GM12875 (cell line): ENCODE measurements at regions not wholly inside any gene's neighbourhood (a gene's known extent, or its start where the extent isn't known, plus 50 kb on each side); places are given as distances from the start of the nearest gene placed in this dataset.

Experiments used
- H3K4me3 ChIP-seq: one replicate; pipeline ENCODE4 v1.5.1; 2011; ENCODE audit warnings: low read depth, low read length, control low read depth
- TF ChIP-seq, protein P1 (sequence below): IDR thresholded peaks from 2 replicates; pipeline ENCODE4 v1.5.1; 2011; ENCODE audit warnings: low read depth, mild to moderate bottlenecking, control low read depth, inconsistent platforms, low read length, moderate library complexity, borderline replicate concordance; ENCODE audit not compliant: insufficient read depth

DNA sequence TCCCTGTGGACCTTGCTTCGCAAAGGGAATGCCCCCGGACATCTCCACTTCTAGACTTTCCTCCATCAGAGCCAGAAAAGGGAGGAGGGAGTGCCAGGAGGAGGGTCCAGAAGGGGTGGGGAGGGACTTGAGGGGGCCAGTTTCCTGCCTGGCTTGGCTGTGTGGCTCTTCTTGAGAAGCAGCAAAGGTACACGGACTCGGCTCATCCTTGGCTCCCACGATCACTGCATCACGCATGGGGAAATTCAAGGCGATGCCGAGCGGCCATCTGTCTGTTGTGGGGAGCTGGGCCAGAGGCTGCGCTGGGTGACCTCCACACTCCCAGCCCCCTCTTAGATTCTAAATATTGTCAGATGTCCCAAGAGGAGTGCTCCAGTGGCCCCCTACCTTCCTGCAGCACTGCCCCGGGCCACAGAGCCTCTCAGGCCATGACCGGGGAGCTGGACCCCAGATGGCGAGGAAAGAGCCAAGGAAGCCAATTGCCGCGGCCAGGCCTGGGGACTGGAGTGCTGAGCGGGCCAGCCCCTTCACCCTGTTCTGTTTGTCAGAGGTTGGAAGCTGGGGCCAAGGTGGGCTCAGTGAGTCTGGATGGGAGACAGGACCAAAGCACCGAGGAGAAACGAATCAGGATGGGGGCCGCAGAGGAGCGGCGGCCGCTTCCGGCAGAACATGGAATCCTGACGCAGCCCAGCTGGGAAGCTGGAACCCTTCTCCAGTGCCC lies 104.5 kb downstream of the RBFOX3 start:
- TF ChIP-seq, protein P1, sequence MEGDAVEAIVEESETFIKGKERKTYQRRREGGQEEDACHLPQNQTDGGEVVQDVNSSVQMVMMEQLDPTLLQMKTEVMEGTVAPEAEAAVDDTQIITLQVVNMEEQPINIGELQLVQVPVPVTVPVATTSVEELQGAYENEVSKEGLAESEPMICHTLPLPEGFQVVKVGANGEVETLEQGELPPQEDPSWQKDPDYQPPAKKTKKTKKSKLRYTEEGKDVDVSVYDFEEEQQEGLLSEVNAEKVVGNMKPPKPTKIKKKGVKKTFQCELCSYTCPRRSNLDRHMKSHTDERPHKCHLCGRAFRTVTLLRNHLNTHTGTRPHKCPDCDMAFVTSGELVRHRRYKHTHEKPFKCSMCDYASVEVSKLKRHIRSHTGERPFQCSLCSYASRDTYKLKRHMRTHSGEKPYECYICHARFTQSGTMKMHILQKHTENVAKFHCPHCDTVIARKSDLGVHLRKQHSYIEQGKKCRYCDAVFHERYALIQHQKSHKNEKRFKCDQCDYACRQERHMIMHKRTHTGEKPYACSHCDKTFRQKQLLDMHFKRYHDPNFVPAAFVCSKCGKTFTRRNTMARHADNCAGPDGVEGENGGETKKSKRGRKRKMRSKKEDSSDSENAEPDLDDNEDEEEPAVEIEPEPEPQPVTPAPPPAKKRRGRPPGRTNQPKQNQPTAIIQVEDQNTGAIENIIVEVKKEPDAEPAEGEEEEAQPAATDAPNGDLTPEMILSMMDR: no peak
- H3K4me3 ChIP-seq: no peak overlapping the region

DNA sequence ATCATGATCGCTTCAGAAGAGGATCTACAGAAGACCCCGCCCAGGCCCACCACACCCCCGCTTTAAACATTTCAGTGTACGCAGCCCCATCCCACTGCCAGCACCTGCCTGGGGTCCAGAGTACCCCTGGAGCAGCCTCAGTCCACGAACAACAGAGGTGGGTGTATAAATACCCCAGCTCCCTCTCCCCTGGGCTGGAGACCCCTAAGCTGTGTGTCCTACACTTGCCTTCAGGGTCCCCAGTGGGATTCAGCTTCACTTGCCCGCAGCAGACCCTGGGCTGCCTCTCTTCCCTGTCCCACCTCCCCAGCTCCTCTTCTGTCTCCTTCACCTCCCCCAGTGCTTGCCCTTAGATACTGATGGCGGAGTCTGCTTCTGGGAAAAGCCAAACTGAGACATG lies 105.7 kb downstream of the RBFOX3 start:
- TF ChIP-seq, protein P1: no peak
- no peak overlapping the region for H3K4me3 ChIP-seq

DNA sequence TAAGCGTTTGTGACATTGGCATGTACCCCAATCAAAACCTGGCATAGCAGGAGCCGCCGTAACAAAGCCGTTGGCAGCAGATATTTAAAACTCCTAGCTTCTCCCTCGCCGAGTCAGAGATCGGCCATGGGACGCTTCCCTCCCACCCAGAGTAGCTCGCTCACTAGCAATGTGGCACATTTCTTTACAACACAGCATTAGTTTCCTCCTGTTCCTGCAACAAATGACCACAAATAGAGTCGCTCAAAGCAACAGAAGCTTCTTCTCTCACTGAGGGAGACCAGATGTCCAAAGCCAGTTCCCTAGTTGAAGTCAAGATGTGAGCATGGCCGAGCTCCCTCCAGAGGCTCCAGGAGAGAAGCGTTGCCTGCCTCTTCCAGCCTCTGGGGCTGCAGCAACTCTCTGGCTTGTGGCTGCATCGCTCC lies 106.7 kb downstream of the RBFOX3 start:
- TF ChIP-seq, protein P1: no peak
- no peak overlapping the region for H3K4me3 ChIP-seq

DNA sequence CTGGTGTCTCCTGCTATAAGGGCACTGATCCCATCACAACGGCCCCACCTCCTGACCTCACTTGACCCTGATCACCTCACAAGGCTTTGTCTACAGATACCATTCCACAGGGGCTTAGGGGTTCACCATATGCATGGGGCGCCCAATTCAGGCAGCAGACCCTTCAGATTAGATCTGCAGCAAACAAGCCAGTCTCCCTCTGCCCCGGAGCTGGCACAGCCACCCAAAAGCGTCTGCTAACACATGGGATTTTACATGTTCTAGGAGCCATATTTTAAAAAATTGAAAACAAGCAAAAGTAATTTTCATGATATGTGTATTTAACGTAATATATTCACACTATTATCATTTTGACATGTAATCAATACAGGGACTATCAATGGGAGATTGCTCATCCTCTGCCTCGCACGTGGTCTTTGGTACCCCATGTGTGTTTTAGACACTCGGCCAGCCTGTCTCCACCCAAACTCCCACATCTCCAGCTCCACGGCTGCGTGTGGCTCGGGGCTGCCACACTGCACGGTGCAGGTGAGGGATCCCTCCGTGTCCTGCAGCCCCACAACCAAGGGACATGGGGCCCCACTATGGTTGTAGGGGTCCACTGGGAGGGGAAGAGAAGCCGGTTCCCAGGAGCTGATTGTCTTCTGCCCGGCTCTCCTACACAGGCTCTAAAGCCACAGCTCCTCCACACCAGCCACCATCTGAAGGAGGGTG lies 107.6 kb downstream of the RBFOX3 start:
- no peak overlapping the region for H3K4me3 ChIP-seq
- TF ChIP-seq, protein P1: no peak

DNA sequence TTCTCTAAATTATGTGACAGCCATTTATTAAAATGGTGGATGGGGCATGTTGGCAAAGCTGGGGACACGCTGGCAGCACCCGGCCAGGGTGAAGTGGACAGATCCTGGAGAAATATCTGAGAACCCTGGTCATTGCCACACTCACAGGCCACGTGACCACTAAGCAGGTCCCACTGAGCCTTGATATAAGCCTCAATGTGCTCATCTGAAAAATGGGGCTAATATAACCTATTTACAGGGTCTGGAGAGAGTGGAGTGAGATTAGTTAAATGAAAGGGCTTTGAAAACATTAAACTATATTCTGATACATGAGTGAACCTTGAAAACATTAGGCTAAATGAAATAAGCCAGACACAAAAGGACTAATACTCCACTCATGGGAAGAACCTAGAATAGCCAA lies 108.9 kb downstream of the RBFOX3 start:
- TF ChIP-seq, protein P1: no peak

DNA sequence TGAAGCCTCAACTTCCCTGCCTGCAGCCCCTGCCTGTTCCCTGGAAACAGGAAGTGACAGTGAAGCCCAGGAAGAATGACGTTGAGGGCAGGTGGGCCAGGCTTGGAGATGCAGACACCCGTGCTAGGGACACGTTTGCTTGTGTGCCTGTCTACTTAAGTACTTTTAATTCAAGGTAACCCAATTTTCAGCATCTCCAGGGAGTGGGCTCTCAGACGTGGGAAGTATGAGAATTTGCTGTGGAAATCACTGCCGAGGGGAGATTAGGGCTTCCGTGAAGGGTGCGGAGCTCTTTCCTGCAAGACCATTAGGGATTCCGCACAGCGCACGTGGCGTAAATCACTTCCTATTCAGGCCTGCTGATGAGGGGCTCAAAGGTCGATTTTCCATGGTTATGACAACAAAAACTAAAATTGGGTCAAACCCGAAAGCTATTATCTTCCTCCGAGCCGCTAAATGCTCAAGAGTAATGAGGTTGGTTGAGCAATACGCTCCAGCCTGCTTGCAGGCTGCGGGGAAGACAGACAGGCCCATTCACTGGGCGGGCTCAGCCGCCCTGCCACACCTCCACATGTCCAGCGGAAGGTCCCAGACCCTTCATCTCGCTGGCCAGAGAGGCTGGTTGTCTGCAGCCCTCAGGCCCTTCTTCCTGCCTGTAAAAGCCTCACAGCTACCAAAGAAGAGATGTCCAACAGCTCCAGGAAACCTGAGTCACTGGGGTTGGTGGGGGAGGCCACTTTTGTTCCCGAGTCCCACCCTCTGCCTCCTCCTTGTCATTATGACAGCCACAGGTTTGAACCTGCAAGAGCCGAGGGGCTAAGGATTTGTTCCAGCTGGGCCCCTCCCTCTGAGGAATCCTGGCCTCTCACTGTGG lies 109.9 kb downstream of the RBFOX3 start:
- TF ChIP-seq, protein P1: no peak
- no peak overlapping the region for H3K4me3 ChIP-seq

More for the DNA sequence above, 108.9 kb downstream of the RBFOX3 start:
- no peak overlapping the region for H3K4me3 ChIP-seq
